ENCODE measurements at regions not wholly inside any gene's neighbourhood (a gene's known extent, or its start where the extent isn't known, plus 50 kb on each side); places are given as distances from the start of the nearest gene placed in this dataset.
"Not testable (repeated sequence)": the region's sequence is repeated elsewhere in the genome, so short reads cannot be mapped to it uniquely, and the experiment has no call there.

DNA sequence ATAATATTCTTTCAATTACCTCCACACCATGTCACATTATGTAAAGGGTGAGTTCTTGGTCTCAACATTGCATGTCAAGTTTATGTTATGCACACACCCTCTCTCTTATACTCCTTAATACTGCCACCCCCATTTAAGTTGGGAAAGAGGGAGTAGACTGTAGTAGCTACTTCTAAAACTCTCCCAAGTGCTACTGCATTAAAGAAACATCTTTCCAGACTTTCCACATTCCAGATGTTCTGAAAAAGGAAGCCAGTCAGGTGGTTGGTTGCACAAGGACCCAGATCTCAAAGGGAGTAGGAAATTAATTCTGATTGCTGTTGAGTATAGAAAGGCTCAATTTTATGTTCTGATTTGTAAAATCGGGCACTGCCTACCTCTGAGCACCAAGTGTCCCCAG, 419.5 kb downstream of the CD83 start:
- Mint-ChIP-seq H3K36me3 (no peaks in the 10 kb centered on the region), H3K9me3 (no peaks in the 10 kb centered on the region), H3K27me3 (ENCODE audit: low read depth in 3 of 3) (peaks cover 0 to 2% (median 0%) of the 10 kb centered on the region in 3 donors), H3K4me1 (peaks cover 3 to 10% of the 10 kb centered on the region in 2 donors), H3K27ac (no peak overlapping the region), H3K4me3 (no peak overlapping the region)
- DNase-seq: no peak

DNA sequence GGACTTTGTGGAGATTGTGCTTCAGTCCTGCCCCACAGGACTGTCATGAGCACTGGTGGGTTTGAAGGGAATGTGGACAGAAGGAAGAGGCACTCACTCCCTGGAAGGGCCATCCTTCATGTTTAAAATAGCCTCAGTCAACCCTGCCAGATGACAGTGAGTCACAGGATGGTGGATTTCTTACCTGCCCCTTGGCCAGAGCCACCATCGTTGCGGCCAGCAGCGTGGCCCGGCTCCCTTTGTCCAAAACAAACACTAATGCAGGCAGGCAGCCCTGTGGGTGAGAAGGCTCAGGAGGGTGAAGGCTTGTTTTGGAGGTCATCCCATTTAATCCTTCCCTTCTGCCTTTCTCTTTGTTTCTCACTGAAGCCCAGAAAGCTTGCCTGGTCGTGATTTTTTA, 422.7 kb downstream of the CD83 start:
- H3K9me3 Mint-ChIP-seq: no peaks in the 10 kb centered on the region
- H3K27ac Mint-ChIP-seq: no peak overlapping the region
- peaks cover 0 to 3% (median 0%) of the 10 kb centered on the region in 3 donors for H3K27me3 Mint-ChIP-seq (ENCODE audit: low read depth in 3 of 3)
- no peak for DNase-seq
- no peaks in the 10 kb centered on the region for H3K36me3 Mint-ChIP-seq
- H3K4me3 Mint-ChIP-seq: no peak overlapping the region
- peaks cover 3 to 14% of the 10 kb centered on the region in 2 donors for H3K4me1 Mint-ChIP-seq

DNA sequence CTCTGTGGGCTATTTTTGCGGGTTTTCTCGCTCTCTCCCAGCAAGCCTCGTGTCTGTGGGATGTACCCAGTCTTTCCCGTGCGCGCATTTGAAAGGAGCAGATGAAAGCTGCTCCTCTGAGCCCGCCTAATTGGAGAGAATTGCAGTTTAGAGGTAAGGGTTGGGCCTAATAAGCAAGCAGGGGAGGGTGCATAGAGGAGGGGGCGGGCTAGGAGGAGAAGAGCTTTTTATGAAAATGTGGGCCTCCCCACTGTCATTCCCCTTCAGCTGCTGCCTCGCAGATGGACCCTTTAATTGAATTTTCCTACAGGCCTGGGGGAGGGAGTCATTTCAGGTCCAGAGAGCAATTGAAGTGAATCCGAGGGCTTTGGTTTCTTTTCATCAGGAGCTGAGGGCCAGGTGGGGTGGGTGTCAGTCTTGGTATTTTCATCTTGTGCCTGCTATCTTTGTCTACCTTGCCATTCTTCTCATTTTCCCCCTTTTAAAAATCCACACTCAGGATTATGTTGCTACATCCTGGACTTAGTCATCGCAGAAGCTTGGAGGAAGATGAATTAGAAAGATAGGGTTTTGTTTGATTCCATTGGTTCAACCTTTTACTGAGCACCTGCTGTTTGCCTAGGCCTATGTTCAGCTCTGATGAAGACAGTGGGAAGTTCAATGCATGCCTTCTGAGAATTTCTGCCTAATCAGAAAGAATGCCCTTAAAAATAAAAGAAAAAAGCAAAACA, 423.4 kb downstream of the CD83 start:
- H3K4me1 Mint-ChIP-seq: peaks cover 3 to 14% of the 10 kb centered on the region in 2 donors
- no peaks in the 10 kb centered on the region for H3K9me3 Mint-ChIP-seq
- no peak for DNase-seq
- peaks cover 0 to 3% (median 0%) of the 10 kb centered on the region in 3 donors for H3K27me3 Mint-ChIP-seq (ENCODE audit: low read depth in 3 of 3)
- no peak overlapping the region for H3K27ac Mint-ChIP-seq
- no peak overlapping the region for H3K4me3 Mint-ChIP-seq
- no peaks in the 10 kb centered on the region for H3K36me3 Mint-ChIP-seq

DNA sequence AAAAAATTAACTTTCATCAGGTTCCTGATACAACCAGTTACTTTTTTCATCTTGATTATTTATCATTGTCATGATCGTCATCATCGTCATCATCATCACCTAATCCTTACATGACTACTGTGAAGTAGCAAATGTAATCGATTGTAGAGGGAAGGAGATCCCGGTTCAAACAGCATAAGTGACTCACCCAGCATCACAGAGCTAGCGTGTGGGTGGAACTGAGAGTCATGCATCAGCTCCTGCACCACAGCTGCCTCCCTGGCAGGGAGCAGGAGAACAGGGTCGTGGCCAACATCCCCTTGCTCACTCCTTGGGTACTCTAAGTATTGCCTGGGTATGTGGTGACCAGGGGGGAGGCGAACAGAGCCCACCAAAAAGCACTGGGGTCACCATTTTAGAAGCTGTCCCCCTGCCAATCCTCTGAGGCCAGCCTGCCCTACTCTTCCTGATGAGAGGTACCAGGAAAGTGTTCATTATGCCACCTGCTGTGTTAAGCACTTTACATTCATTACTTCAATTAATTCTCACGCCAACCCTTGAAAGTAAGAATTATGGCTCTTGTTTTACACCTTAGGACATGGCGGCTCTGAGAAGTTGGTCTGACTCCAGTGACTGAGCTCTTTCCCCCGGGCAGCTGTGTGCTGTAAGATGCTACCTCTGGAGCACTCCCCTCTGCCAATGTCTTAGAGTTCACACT, 425.2 kb downstream of the CD83 start:
- DNase-seq: no peak
- Mint-ChIP-seq H3K4me3 (no peak overlapping the region), H3K27me3 (ENCODE audit: low read depth in 3 of 3) (peaks cover 0 to 3% (median 0%) of the 10 kb centered on the region in 3 donors), H3K27ac (no peak overlapping the region), H3K36me3 (no peaks in the 10 kb centered on the region), H3K9me3 (no peaks in the 10 kb centered on the region), H3K4me1 (peaks cover 3 to 14% of the 10 kb centered on the region in 2 donors)

DNA sequence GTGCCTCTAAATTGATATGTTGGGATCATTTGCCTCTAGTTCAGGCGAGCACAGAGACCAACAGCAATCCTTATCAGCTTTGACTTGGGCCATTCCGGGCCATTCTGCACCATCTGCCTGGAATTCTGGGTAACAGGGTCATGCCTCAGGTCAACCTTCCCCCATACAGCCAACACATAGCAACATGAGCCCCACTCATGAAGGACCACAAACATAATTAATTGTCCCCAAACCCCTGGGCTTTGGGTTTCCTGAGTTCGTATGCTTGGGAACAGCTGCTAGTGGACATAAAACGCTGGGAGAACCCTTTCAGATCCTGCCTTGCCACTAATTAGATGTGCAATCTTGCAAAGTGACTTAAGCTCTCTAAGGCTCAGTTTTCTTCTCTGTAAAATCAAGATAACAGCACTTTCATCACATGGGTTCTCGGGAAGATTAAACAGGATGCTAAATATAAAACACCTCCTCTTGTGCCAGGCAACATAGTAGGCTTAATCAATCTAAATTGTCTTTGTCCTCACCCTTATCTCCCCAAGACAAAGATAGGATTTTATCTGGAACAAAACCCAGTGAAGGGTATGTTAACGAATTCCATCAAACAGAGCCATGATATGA, 426.5 kb downstream of the CD83 start:
- DNase-seq: no peak
- H3K27me3 Mint-ChIP-seq (ENCODE audit: low read depth in 3 of 3): peaks cover 0 to 3% (median 0%) of the 10 kb centered on the region in 3 donors
- no peaks in the 10 kb centered on the region for H3K9me3 Mint-ChIP-seq
- no peak overlapping the region for H3K4me3 Mint-ChIP-seq
- peaks cover 3 to 14% of the 10 kb centered on the region in 2 donors for H3K4me1 Mint-ChIP-seq
- no peaks in the 10 kb centered on the region for H3K36me3 Mint-ChIP-seq
- H3K27ac Mint-ChIP-seq: no peak overlapping the region

DNA sequence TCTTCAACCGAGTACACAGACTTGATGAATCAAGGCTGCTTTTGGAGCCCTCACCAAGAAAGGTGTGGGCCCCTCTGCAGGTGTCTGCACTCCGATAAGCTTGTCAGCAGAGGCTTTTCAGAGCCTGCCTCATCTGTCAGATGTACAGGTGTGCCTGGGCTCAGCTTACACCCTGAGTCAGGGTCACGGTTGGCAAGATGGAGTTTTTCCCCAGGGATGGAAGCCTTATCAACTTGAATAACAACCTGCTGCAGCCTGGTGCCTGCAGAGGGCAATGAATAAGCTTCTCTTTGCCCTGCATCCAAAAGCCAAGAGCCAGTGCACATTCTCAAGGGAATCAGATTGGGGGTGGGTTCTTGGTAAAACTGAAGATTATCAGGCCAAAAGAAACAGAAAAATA, 427.1 kb downstream of the CD83 start:
- Mint-ChIP-seq H3K4me1 (peaks cover 3 to 14% of the 10 kb centered on the region in 2 donors), H3K27me3 (ENCODE audit: low read depth in 3 of 3) (peaks cover 0 to 3% (median 0%) of the 10 kb centered on the region in 3 donors), H3K27ac (no peak overlapping the region), H3K4me3 (no peak overlapping the region), H3K36me3 (no peaks in the 10 kb centered on the region), H3K9me3 (no peaks in the 10 kb centered on the region)
- no peak for DNase-seq

DNA sequence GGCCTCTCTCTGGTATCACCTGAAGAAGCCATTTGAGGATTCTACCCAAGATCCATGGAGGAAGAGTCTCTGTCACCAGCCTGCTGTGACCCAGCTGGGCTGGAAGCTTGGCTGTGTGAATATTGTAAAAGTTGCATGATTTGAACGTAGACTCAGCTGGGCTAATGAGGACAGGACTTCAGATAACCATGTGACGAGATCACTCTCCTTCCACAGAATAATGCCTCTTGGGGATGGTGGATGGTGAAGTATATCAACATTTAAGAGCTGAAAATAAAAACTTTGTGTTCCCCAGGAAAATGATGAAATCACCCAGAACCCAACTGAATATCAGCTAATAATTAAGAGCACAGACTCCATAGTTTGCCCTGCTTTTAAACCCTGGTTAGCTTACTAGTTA, 427.9 kb downstream of the CD83 start:
- no peaks in the 10 kb centered on the region for H3K9me3 Mint-ChIP-seq
- H3K27me3 Mint-ChIP-seq (ENCODE audit: low read depth in 3 of 3): peaks cover 0 to 3% (median 0%) of the 10 kb centered on the region in 3 donors
- no peak for DNase-seq
- H3K4me1 Mint-ChIP-seq: peaks cover 3 to 14% of the 10 kb centered on the region in 2 donors
- no peak overlapping the region for H3K27ac Mint-ChIP-seq
- no peak overlapping the region for H3K4me3 Mint-ChIP-seq
- no peaks in the 10 kb centered on the region for H3K36me3 Mint-ChIP-seq

DNA sequence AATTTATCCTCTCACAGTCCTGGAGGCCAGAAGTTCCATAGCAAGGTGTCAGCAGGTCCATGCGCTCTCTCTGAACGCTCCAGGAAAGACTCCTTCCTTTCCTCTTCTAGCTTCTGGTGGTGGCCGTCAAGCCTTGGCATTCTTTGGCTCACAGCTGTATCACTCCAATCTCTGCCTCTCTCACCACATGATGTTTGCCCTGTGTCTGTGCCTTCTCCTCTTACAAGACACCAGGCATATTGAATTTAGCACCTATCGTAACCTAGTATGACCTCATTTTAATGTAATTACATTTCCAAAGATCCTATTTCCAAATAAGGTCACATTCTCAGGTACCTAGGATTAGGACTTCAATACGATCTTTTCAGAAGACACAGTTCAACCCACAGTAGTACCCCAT, 428.5 kb downstream of the CD83 start:
- Mint-ChIP-seq H3K27me3 (ENCODE audit: low read depth in 3 of 3) (peaks cover 0 to 3% (median 0%) of the 10 kb centered on the region in 3 donors), H3K27ac (no peak overlapping the region), H3K36me3 (no peaks in the 10 kb centered on the region), H3K4me3 (no peak overlapping the region), H3K9me3 (no peaks in the 10 kb centered on the region), H3K4me1 (peaks cover 3 to 14% of the 10 kb centered on the region in 2 donors)
- no peak for DNase-seq

DNA sequence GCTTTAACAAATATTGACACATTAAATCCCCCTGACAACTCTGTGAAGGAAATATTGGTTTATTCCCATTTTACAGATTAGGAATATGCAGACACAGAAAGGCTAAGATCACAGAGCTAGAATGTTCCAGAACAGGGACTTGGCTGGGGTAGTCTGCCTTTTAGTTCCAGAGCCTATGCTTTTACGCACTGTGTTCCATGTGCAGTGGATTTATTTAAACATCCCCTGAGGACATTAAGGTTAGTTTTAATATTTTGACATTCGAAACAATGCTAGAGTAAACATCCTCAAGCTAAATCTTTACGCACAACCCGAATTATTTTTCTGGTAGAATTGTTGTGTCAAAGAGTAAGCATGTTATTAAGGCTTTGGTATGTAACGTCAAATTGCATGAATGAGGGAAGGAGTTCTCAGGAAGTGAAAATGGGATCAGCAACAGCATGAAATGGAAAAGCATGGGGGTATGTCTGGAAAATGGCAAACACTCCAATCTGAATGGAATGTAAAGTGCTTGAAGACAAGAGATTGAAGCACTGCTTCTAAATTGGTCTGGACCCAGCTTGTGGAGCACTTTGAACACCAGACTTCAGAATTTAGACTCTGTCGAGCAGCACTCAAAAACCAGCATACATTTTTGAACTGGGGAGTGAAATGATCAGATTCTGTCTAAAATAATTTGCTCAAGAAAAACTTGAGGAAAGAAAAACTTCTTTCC, 429.9 kb downstream of the CD83 start:
- Mint-ChIP-seq H3K36me3 (no peaks in the 10 kb centered on the region), H3K27ac (no peak overlapping the region), H3K9me3 (no peaks in the 10 kb centered on the region), H3K27me3 (ENCODE audit: low read depth in 3 of 3) (peaks cover 0 to 3% (median 0%) of the 10 kb centered on the region in 3 donors), H3K4me1 (peaks cover 0 to under 1% of the 10 kb centered on the region in 2 donors), H3K4me3 (no peak overlapping the region)
- DNase-seq: no peak

DNA sequence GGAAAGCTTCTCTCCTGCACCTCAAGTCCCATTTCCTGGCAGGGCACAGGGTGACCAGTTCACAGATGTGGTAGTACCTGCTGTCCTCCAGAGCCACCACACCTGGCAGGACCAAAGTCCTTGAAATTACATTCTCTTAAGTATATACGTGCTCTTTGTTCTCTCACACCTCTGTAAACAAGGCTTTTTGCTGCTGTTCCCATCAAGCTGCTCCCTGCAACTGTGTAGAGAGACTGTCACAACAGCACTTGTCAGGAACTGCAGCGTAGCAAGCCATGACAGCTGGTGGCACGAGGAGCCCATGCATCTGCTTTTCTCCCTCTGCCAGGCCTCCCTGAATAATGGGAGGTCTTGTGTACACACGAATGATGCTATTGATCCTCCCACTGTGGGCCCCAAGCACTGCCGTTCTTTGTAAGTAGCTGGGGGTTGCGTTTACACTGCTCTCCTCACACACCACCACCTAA, 431.8 kb downstream of the CD83 start:
- Mint-ChIP-seq H3K9me3 (no peaks in the 10 kb centered on the region), H3K27ac (no peak overlapping the region), H3K36me3 (no peaks in the 10 kb centered on the region), H3K27me3 (ENCODE audit: low read depth in 3 of 3) (no peaks in the 10 kb centered on the region), H3K4me1 (no peaks in the 10 kb centered on the region), H3K4me3 (no peak overlapping the region)
- no peak for DNase-seq

DNA sequence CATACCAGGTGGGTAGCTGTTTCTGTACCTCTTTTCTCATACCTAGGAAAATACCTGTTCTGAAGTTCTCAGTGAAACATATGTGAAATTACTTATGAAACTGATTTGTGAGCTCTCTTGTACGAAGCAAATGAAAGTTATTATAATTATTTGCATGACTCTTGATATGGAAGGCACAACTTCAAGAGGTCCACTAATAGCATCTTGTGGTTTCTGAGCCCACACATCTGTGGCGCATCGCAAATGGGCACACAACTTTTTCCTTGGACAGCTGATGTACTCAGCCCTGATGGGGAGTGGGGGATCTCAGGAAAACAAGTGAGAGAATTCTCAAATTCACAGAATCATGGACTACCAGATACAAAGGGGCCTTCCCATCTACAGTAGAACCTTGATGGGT, 432.3 kb downstream of the CD83 start:
- H3K9me3 Mint-ChIP-seq: no peaks in the 10 kb centered on the region
- no peaks in the 10 kb centered on the region for H3K4me1 Mint-ChIP-seq
- no peak overlapping the region for H3K27ac Mint-ChIP-seq
- H3K4me3 Mint-ChIP-seq: no peak overlapping the region
- no peak for DNase-seq
- no peaks in the 10 kb centered on the region for H3K36me3 Mint-ChIP-seq
- H3K27me3 Mint-ChIP-seq (ENCODE audit: low read depth in 3 of 3): no peaks in the 10 kb centered on the region

DNA sequence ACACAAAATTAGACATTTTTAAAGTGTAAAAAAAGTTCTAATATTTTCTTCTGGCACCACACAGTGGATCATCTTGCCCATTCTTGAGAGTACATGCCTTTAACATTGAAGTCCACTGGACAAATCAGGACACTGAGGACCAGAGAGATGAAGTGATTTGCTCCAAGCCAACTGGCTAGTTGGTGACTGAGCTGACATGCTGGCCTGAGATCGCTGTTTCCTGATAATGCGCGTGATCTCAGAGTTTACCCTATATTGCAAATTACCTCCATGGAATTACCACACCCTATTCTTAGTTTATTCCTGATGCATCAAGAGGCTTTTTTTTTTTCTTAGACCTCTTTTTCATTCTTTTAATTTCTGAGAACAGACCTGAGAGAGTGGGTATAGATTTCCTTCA, 432.8 kb downstream of the CD83 start:
- H3K4me3 Mint-ChIP-seq: no peak overlapping the region
- no peaks in the 10 kb centered on the region for H3K27me3 Mint-ChIP-seq (ENCODE audit: low read depth in 3 of 3)
- no peaks in the 10 kb centered on the region for H3K4me1 Mint-ChIP-seq
- H3K9me3 Mint-ChIP-seq: no peaks in the 10 kb centered on the region
- no peak for DNase-seq
- no peaks in the 10 kb centered on the region for H3K36me3 Mint-ChIP-seq
- no peak overlapping the region for H3K27ac Mint-ChIP-seq

DNA sequence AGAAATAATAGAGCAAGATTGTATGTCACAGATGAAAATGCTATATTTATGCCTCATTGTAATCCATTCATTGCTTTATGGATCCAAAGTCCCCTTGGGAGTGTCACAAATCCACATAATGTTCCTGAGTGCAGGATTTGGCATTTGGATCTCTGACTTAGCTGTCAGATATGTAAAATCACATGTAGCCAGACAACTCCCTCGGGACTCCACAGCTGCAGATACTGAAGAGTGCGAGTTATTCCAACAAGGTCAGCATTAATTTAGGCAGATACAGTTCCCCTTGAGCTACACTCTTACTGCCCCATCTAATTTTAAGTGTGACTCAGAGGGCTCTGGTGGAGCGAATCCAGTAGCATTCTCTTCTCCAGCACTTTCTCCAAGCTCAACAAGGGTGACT, 433.2 kb downstream of the CD83 start:
- Mint-ChIP-seq H3K9me3 (no peaks in the 10 kb centered on the region), H3K27me3 (ENCODE audit: low read depth in 3 of 3) (no peaks in the 10 kb centered on the region), H3K36me3 (no peaks in the 10 kb centered on the region), H3K4me1 (no peaks in the 10 kb centered on the region), H3K27ac (no peak overlapping the region), H3K4me3 (no peak overlapping the region)
- DNase-seq: no peak

DNA sequence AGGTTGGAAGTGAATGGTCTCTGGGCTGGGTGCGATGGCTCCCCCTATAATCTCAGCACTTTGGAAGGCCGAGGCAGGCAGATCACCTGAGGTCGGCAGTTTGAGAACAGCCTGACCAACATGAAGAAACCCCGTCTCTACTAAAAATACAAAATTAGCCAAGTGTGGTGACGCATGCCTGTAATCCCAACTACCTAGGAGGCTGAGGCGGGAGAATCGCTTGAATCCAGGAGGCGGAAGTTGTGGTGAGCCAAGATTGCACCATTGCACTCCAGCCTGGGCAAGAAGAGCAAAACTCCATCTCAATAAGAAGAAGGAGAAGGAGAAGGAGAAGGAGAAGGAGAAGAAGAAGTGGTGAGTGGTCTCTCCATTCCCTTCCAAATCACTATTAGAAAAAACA, 434.0 kb downstream of the CD83 start:
- H3K27me3 Mint-ChIP-seq (ENCODE audit: low read depth in 3 of 3); DNase-seq; H3K36me3 Mint-ChIP-seq; H3K27ac Mint-ChIP-seq; H3K9me3 Mint-ChIP-seq; H3K4me3 Mint-ChIP-seq; H3K4me1 Mint-ChIP-seq: not testable (repeated sequence)

Measured in immature natural killer cell (primary cell).